PFSK-1 (cell line): ENCODE measurements at regions not wholly inside any gene's neighbourhood (a gene's known extent, or its start where the extent isn't known, plus 50 kb on each side); places are given as distances from the start of the nearest gene placed in this dataset.

Experiments
- FOXP2 ChIP-seq: optimal IDR thresholded peaks from 2 replicates; pipeline ENCODE3; 2011; ENCODE audit warnings: borderline replicate concordance, control low read depth, inconsistent platforms; ENCODE audit not compliant: insufficient read depth; ENCODE audit errors: extremely low read length, extremely low read depth
- POLR2AphosphoS5 ChIP-seq: IDR thresholded peaks from 2 replicates; pipeline ENCODE4 v1.6.1; 2012; ENCODE audit warnings: low read depth, mild to moderate bottlenecking, control low read depth, low read length, moderate library complexity
- SIN3A ChIP-seq: IDR thresholded peaks from 2 replicates; pipeline ENCODE4 v1.6.1; 2012; ENCODE audit warnings: mild to moderate bottlenecking, low read length, moderate library complexity, borderline replicate concordance; ENCODE audit not compliant: insufficient read depth
- TAF1 ChIP-seq: IDR thresholded peaks from 2 replicates; pipeline ENCODE4 v1.6.1; 2012; ENCODE audit warnings: low read length, control low read depth, borderline replicate concordance; ENCODE audit not compliant: insufficient read depth
- TF ChIP-seq, protein P1 (sequence below), 2 experiments: IDR thresholded peaks; 2 replicates each; pipeline versions ENCODE4 v1.6.1 to v1.8.0; 2011 to 2012; ENCODE audit warnings: low read depth in 2 of 2, low read length in 2 of 2, control low read depth in 1 of 2, inconsistent platforms in 1 of 2, mild to moderate bottlenecking in 1 of 2, moderate library complexity in 1 of 2; ENCODE audit not compliant: insufficient read depth in 1 of 2

DNA sequence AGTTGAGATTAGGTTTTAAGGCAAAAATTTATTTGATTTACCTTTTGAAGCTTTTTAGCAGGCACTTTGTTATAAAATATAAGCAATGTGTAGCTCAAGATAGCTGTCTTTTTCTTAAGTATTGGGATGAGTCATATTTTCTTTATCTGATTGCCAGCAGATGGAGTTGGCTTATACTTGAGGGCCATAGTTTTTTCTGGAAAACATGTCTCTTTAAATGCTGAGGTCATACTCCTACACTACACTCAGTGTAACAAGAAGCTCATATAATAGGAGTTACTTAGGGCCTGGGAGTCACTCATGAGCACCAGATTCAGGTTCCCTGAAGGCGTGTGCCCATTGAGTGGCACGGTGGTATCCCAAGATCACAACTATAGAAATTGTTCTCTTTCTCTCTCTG, 579.8 kb downstream of the EDEM1 start:
- no peak for TF ChIP-seq POLR2AphosphoS5
- TF ChIP-seq SIN3A = no peak
- no peak for TF ChIP-seq TAF1
- TF ChIP-seq, protein P1, sequence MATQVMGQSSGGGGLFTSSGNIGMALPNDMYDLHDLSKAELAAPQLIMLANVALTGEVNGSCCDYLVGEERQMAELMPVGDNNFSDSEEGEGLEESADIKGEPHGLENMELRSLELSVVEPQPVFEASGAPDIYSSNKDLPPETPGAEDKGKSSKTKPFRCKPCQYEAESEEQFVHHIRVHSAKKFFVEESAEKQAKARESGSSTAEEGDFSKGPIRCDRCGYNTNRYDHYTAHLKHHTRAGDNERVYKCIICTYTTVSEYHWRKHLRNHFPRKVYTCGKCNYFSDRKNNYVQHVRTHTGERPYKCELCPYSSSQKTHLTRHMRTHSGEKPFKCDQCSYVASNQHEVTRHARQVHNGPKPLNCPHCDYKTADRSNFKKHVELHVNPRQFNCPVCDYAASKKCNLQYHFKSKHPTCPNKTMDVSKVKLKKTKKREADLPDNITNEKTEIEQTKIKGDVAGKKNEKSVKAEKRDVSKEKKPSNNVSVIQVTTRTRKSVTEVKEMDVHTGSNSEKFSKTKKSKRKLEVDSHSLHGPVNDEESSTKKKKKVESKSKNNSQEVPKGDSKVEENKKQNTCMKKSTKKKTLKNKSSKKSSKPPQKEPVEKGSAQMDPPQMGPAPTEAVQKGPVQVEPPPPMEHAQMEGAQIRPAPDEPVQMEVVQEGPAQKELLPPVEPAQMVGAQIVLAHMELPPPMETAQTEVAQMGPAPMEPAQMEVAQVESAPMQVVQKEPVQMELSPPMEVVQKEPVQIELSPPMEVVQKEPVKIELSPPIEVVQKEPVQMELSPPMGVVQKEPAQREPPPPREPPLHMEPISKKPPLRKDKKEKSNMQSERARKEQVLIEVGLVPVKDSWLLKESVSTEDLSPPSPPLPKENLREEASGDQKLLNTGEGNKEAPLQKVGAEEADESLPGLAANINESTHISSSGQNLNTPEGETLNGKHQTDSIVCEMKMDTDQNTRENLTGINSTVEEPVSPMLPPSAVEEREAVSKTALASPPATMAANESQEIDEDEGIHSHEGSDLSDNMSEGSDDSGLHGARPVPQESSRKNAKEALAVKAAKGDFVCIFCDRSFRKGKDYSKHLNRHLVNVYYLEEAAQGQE (IDR thresholded peaks at IDR 0.05; ENCODE audit: insufficient read depth in 1 of 2, low read depth in 2 of 2, low read length in 2 of 2) = no peak
- TF ChIP-seq FOXP2 = no peak

DNA sequence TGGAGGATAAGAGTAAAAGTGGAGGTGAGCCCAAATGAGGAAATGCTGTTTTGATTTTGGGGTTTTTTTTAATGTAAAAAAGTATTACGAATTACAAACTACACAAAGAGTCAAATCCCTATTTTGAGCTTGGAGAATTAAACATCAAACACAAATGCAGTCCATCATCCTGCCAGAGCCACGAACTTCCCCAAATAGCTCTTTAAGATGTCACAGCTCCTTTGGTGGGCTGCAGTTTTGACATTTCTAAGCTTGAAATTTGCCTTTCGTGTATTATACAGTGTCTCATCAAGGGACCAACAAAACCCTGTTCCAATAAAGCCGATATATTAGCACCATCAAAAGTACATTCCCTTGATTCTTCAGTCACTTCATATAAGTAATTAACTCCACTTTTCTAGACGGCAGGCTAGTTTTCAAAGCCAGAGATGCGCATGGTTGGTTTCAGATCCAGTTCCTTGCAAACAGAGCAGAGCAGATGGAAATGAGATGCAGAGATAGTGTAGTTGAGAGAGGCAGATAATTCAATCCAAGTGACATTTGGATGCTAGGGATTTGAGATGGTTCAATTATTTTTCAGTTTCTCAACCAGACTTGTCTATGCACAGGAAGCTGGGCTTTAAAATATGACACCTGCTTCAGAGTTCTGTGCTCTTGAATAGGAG, 580.9 kb downstream of the EDEM1 start:
- TF ChIP-seq SIN3A (no peak), POLR2AphosphoS5 (no peak), TAF1 (no peak), FOXP2 (no peak)
- TF ChIP-seq, protein P1 (IDR thresholded peaks at IDR 0.05; ENCODE audit: insufficient read depth in 1 of 2, low read depth in 2 of 2, low read length in 2 of 2) = no peak

DNA sequence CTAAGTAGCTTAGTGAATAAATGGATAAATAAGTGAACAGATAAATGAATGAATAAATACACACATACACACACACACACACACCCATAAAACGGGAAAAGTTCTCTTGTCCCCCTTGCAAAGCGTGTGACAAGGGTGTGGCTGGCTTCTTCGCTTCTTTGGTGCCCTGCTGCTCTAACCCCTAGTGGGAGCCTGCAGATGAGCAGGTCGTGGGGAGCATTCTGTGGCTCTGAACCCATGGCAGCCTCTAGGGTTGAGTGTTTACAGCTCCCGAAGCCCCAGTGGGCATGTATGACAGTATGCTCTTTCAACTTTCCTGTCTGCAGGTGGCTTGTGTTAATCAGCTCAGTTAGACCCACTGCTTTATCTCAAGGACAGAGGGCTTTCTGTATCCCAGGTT, 582.3 kb downstream of the EDEM1 start:
- TF ChIP-seq, protein P1 (IDR thresholded peaks at IDR 0.05; ENCODE audit: insufficient read depth in 1 of 2, low read depth in 2 of 2, low read length in 2 of 2) = no peak
- TF ChIP-seq FOXP2 (no peak), SIN3A (no peak), POLR2AphosphoS5 (no peak), TAF1 (no peak)

DNA sequence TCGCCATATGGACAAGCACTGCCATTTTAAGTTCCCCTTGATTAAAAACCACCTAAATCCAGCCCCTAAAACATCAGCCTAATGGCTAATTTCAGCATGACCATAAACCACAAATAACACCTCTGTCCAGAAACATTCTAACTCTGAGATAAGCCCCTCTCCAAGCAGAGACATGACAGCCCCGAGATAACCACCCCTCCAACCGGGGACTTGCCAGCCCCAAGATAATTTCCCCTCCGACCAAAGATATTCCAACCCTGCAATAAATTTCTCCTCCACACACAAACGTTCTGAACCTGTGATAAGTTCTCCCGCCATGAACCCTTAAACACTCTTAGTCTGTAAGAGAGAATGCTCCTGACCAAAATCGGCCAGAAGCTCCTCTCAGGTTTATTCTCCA, 586.8 kb downstream of the EDEM1 start:
- TF ChIP-seq SIN3A = no peak
- no peak for TF ChIP-seq TAF1
- TF ChIP-seq POLR2AphosphoS5 = no peak
- TF ChIP-seq FOXP2 = no peak
- TF ChIP-seq, protein P1 (IDR thresholded peaks at IDR 0.05; ENCODE audit: insufficient read depth in 1 of 2, low read depth in 2 of 2, low read length in 2 of 2) = no peak

DNA sequence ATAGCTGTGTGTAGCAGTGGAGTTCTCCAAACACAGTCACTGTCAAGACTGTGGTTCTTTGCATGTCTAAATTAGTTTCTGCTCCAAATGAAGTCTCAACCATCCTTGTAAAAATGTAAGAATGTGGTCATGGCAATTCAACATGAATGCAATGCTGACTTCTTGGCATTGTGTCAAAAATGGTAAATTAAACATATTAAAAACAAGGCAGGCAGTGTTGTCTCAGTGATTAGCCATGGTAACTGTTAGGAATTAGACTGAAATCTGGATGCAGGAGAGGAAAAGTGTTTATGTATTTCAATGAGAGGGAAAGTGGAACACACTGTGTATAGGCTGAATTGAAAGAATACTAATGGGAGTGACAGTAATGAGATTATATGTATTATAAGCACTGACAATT, 597.2 kb downstream of the EDEM1 start:
- TF ChIP-seq, protein P1 (IDR thresholded peaks at IDR 0.05; ENCODE audit: insufficient read depth in 1 of 2, low read depth in 2 of 2, low read length in 2 of 2) = no peak
- TF ChIP-seq FOXP2 = no peak
- no peak for TF ChIP-seq SIN3A
- TF ChIP-seq TAF1 = no peak
- no peak for TF ChIP-seq POLR2AphosphoS5
